ENCODE measurements at regions not wholly inside any gene's neighbourhood (a gene's known extent, or its start where the extent isn't known, plus 50 kb on each side); places are given as distances from the start of the nearest gene placed in this dataset.

- DNase-seq: no peak
- H3K79me1 ChIP-seq (ENCODE audit: low read depth in 1 of 2, low read length in 2 of 2): no peaks in the 10 kb centered on the region
- no peak overlapping the region for H4K8ac ChIP-seq (ENCODE audit: low read depth in 2 of 2, low read length in 2 of 2)
- WGBS, 2 experiments (ENCODE audit: extremely low coverage in 2 of 2, insufficient read length in 1 of 2): no CpG with 5 or more reads among the region's 2 CpGs
- H3K27me3 ChIP-seq (ENCODE audit: control insufficient read depth, insufficient read depth, low read length): no peaks in the 10 kb centered on the region
- peaks cover 8% of the 10 kb centered on the region for H3K9me3 ChIP-seq (ENCODE audit: control insufficient read depth, insufficient read depth, low read length)
- no peak for ATAC-seq (ENCODE audit: low read depth)
- dilution Hi-C loops (cut with HindIII; ENCODE audit: low sequenced_read_pairs, unreplicated experiment) (no loop called here), intact Hi-C loops (cut with micrococcal nuclease) (no loop called here), in situ Hi-C loops (cut with MboI; ENCODE audit: low sequenced_read_pairs) (no loop called here)
- H4K5ac ChIP-seq (ENCODE audit: low read depth, low read length): no peak overlapping the region
- no peak overlapping the region for H3K4me2 ChIP-seq (ENCODE audit: low read depth, low read length)
- H3K27ac ChIP-seq (ENCODE audit: insufficient read depth, low read length): no peak overlapping the region
- H2AK5ac ChIP-seq (ENCODE audit: low read depth, low read length): no peak overlapping the region
- no peak overlapping the region for H3K4me3 ChIP-seq (ENCODE audit: insufficient read depth, low read depth, low read length)
- no peak overlapping the region for H3K9ac ChIP-seq (ENCODE audit: low read depth, low read length)
- no peak overlapping the region for H2BK15ac ChIP-seq (ENCODE audit: low read depth, low read length)
- no peak overlapping the region for H2BK20ac ChIP-seq (ENCODE audit: low read depth, low read length)
- no peak overlapping the region for H3K4ac ChIP-seq (ENCODE audit: low read depth, low read length)
- no peak overlapping the region for H3K56ac ChIP-seq (ENCODE audit: extremely low read depth, insufficient read depth, low read length)
- H2AK9ac ChIP-seq (replicated peaks; ENCODE audit: low read depth, low read length, poor library complexity): no peak overlapping the region
- H3K4me1 ChIP-seq (ENCODE audit: control insufficient read depth, insufficient read depth, low read length): no peaks in the 10 kb centered on the region
- ChIA-PET CTCF (no interaction called here), POLR2A (ENCODE audit: unreplicated experiment) (no interaction called here)
- no peak overlapping the region for H2BK120ac ChIP-seq (ENCODE audit: low read depth, low read length)
- BruUV-seq (replicated peaks): no TSS peak
- H3K23ac ChIP-seq (ENCODE audit: low read depth, low read length): no peak overlapping the region
- no peak overlapping the region for H2BK5ac ChIP-seq (ENCODE audit: low read depth, low read length, poor library complexity, severe bottlenecking)
- TF ChIP-seq POLR2A (IDR thresholded peaks at IDR 0.05; ENCODE audit: low read depth, low read length) (no peak), RCOR1 (IDR thresholded peaks at IDR 0.05; ENCODE audit: insufficient replicate concordance, low read length) (no peak), FOS (IDR thresholded peaks at IDR 0.05; ENCODE audit: low read depth, low read length) (no peak), MAZ (IDR thresholded peaks at IDR 0.05; ENCODE audit: borderline replicate concordance, low read depth, low read length) (no peak), MXI1 (IDR thresholded peaks at IDR 0.05; ENCODE audit: borderline replicate concordance, low read depth, low read length) (no peak), CEBPB (IDR thresholded peaks at IDR 0.05; ENCODE audit: low read depth, low read length) (no peak), CTCF (conservative IDR thresholded peaks at IDR 0.05; ENCODE audit: low read depth, low read length) (no peak), RFX5 (IDR thresholded peaks at IDR 0.05; ENCODE audit: low read depth, low read length) (no peak), SMC3 (IDR thresholded peaks at IDR 0.05; ENCODE audit: low read depth, low read length) (no peak), ELK1 (IDR thresholded peaks at IDR 0.05; ENCODE audit: borderline replicate concordance, low read depth, low read length) (no peak), RAD21 (IDR thresholded peaks at IDR 0.05; ENCODE audit: low read length) (no peak)
- no peak overlapping the region for H2AFZ ChIP-seq (replicated peaks; ENCODE audit: low read length, poor library complexity)
- no peak overlapping the region for H3K14ac ChIP-seq (replicated peaks; ENCODE audit: low read depth, low read length)
- no peaks in the 10 kb centered on the region for H3K36me3 ChIP-seq (ENCODE audit: control insufficient read depth, insufficient read depth, low read length)
- H4K91ac ChIP-seq (ENCODE audit: insufficient read depth, low read depth, low read length): no peak overlapping the region
- no peak overlapping the region for H3K18ac ChIP-seq (ENCODE audit: low read depth, low read length)
- H3K9me1 ChIP-seq (ENCODE audit: insufficient read depth, low read length): no peaks in the 10 kb centered on the region
- H4K20me1 ChIP-seq (ENCODE audit: insufficient read depth, low read length): no peaks in the 10 kb centered on the region
Observed at GRCh38 chr7:52154382-52154781, 837.8 kb upstream of the COBL start.
